Limb (tissue), 2 donors: ENCODE measurements at regions not wholly inside any gene's neighbourhood (a gene's known extent, or its start where the extent isn't known, plus 50 kb on each side); places are given as distances from the start of the nearest gene placed in this dataset.

ENCODE experiments used
- DNase-seq, 2 donors: peaks; one replicate each; pipeline ENCODE4 v3.0.0-alpha.2; 2016; ENCODE audit errors: extremely low spot score in 2 of 2

DNA sequence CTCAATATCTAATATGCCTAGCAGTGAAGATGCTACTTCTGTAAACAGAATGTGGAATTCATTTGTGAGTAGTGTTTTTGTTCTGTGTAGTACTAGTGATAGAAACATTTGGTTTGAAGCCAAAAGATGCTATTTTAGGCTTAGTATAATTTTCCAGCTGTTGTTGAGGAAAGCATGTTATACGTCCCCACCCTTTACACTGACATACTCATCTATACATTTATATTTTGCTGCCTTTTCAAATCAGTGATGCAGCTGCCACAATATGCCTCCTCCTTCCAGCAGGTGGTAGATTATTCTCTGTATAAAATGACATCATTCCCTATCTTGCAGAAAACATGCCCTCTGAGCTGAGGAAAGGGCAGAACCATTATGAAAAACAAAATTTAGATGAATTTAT is 1217.6 kb upstream of the GJE1 start:
- peak in 1 of 2 donors; percentile 80 for DNase-seq

DNA sequence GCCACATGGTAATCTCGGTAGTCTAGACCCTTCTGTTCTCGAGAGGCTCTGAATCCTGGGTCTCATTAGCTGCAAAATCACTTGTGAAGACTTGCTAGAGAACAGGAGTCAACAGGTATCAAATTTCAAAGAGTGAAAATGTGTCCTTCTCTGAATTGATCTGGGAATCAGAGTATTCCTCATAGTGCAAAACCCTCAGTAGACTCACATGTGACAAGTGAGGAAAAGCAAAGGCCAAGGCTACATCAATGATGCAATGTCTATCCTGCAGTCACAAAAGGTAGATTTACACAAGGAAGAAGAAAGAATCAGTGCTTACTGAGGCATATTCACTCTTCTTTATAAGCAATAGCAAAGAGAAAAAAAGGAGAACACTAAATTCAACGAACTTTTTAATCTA is 1220.0 kb upstream of the GJE1 start:
- no peak for DNase-seq

DNA sequence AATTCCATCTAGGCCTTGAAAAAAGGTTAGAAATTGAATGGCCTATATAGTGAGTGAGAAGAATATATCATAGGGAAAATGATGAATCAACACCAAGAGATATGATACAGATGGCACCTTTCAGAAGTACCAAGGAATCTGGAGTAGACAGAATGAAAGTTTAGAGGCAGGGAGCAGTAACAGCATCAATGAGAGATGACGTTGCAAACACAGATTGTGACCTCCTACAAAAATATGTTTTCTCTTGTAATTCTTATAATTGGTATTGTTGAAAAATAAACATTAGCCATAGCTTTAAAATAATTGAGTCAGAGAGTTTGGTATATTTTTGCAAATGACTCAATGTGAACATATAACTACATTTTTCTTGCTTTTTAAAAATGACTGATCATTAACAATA is 1223.1 kb upstream of the GJE1 start:
- DNase-seq = no peak

DNA sequence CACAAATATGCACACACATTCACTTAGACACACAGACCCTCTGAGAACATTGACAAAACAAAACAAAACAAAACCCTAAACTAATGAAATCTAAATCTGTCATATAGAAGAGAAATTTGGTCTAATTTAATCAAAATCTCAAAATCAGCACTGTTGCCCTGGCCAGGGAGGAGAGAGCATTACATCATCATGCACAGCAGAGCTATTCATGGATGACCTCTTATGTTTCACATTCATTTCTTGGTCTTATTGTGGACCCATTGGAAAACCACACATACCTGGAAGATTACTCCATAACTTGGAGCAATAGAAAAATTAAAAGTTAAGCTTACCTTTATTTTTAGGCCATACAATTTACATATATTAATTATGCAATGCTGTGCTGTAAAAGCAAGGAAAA is 1223.6 kb upstream of the GJE1 start:
- DNase-seq = no peak

DNA sequence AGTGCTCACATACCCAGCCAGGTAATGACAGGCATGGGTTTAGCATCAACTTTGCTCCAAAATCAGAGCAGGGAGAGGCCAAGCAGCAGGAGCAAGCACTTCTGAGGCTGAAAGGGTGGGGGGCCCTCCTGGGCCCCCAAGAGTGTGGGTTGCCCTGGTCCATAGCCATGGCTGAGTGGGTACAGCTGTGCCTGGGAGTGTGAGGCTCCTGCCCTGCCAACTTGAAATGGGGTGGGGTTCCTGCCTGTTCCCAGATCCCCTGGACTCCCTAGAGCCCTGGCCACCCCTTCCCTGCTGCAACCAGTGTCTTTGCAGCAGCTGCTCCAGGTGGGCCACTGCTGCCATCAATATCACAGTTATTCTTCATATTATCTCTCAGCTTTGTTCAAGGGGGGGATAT is 1224.2 kb upstream of the GJE1 start:
- DNase-seq = no peak

DNA sequence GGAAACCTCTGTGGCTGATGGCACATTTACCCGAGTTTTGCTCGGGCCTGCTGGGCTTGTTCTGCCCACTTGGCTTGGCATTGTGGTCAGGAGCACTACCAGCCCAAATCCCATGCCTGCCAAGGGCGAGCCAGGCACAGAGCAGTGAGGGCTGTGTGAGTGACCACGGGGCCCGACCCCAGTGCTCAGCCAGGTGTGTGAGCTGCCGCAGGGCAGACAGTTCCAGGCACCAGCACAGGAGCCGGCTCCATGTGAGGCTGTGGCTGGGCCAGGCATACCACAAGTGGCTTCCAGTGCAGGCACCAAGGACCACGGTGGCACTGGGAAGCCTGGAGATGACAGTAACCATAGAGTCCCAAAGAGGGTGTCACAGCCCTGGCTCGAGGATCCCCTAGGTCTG is 1225.5 kb upstream of the GJE1 start:
- DNase-seq = no peak

DNA sequence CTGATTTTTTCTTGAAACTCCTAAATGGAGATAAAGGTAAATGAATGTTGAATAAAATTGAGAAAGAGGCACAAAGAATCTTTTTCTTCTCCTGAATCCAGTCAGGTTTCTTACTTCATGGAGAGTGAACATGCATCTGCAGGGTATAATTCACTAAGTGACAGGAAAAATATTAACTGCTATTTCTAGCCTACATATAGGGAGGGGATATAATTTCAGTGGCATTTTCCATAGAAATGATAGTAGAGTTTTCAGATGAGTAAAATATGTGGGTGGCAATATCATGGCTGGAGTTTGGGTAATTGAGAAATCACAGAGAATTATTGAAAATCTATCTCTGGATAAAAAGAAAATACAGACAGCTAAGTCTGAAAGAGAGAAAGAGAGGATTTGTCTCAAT is 1227.0 kb upstream of the GJE1 start:
- no peak for DNase-seq

DNA sequence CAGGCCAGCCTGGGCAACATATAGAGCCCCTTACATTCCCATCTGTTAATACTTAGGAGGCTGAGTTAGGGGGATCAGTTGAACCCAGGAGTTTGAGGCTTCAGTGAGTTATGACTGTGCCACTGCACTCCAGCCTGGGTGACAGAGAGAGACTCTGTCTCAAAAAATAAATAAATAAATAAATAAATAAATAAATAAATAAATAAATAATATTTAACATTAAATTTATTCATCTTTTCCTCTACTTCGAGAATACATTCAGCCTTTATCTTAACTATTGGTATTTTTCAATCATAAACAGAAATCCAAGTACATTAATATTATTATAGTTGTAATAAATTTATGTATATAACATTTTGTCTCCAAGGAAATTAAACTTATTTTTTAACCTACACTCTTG is 1227.7 kb upstream of the GJE1 start:
- no peak for DNase-seq

DNA sequence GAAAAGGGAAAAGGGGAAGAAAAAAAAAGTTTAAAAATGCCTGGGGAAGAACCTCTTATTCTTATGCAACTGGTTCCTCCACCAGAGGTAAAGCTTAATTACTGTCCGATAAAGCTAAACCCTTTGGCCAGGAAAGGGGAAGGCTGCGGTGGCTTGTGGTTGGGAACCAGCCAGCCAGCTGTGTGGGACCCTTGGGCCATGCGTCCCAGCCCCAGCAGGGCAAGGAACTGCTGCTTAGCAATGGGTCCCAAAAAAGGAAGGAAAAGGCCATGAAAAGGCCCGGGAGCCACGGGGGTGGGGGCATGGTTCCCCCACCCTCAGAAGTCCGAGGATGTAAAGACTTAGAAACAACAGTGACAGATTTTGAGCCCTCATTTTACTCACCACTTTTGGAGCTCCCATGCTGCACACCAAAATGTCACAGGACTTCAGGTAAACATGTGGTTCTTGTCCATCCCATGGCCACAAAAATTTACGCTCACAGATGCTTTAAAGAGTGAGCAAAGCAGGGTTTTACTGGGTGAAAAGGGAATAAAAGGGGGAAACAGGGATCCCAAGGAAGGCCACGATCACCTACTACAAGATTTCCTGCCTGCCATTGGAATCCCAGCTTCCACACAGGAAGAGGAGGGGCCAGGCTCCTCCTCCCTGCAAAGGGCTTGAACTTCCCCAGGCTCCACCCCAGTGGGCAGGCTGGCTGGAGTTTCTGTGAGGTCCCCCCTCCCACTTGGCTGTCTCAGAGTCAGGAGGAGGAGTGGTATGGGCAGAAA is 1234.7 kb upstream of the GJE1 start:
- DNase-seq = no peak

DNA sequence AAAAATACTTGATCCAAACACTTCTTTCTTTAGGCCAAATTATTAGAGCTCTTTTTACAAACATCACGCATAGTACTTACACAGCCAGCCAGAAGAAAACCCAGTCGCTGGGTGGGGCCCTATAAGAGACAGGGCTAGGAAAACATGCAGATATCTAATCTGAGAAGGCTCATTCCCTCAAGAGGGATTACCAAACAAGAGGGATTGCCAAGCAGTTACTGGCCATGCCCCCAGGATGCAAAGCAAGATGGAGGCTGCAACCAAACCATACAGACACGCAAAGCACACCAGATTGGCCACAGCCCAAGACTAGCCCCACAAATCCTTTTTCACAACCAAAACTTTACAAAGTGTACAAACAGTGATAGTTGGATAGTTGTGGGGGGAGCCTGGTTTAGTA is 1235.4 kb upstream of the GJE1 start:
- DNase-seq = no peak

DNA sequence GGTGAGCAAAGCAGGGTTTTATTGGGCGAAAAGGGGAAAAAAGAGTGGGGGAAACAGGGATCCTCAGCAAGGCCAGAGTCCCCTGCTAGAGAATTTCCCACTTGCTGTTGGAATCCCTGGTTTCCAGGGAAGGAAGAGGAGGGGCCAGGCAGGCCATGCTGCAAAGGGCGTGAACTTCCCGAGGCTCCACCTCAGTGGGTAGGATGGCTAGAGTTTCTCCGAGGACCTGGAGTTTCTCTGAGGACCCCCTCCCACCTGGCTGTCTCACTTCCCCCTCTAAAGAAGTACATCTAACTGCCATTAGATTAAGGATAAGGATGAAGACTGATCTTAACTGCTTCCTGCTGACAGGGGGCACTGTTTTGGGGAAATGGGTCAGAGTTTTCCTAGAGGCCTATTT is 1239.3 kb upstream of the GJE1 start:
- no peak for DNase-seq

DNA sequence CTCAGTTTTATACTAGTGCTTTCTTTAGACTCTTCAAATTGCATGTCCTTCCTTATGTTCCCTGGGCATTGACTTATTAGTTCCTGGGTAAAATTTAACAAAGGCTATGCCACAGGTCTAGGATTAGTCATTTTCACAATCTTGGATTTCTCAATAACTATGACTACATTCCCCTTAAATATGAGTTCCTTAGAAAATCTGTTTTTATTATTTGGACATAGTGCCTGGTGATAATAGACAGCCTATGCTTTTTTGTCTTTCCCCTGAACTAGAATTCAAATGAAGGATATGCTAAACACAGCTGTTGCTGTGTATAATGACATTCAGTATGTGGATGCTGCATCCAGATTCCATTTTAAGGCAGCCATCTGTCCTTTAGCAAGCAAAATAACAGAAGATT is 1252.8 kb upstream of the GJE1 start:
- DNase-seq = no peak

DNA sequence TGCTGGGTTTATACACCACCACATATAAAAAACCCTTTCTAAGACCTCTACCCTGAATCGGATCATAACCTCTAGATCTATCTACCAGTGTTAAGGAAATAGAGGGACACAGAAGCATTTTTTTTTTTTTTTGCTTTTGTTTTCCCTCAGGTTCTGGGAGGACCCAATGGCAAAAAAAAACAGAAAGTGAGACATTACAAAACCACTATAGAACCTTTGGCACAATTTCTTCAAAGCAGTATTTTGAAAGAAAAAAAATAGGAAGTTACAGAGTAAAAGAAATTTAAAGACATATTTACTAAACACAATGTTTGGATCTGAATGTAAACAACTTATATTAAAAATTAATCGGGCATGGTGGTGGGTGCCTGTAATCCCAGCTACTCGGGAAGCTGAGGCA is 1258.7 kb upstream of the GJE1 start:
- no peak for DNase-seq

DNA sequence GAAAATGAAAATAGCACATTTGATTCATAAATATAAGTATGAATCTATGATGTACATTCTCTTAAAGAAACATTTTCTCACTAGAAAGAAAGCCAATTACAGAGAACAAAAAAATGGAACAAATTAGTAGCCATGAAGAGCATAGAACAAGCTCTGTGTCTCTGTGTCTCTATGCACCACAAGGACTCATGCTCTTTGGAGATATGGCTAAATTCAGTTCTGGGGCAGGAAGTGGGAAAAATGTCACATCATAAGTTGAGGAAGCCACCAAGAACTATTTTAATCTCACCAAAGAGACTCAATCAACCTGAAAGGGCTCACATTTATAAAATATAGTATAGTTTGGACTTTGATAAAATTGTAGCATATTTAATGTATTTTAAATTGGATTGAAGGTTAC is 1259.8 kb upstream of the GJE1 start:
- DNase-seq = no peak

DNA sequence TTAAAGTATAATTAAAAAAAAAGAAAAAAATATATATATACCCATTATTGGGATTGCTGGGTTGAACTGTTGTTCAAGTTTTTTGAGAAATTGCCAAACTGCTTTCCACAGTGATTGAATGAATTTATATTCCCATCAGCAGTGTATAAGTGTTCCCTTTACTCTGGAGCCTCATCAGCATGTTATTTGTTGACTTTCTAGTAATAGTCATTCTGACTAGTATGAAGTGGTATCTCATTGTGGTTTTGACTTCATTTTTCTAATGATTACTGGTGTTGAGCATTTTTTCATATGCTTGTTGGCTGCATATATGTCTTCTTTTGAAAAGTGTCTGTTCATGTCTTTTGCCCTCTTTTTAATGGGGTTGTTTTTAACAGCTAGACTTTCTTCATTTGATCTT is 1260.8 kb upstream of the GJE1 start:
- DNase-seq = no peak

DNA sequence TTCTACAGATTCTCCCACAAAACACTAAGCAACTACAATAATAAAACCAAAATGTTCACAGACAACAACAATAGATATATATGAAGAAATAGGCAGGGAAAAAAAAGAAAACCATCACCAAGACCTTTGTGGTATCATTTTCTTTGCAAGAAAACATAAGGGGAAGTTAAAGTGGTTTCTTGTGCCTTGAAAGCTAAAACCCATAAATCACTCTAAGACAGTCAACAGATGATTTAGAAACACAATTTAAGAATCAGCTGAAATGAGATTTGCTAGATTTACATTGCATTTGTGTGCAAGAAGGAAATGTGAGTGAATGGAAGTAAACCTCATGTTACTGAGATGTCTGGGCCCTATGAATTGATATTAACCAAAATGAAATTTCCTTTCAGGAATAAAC is 1265.4 kb upstream of the GJE1 start:
- no peak for DNase-seq

DNA sequence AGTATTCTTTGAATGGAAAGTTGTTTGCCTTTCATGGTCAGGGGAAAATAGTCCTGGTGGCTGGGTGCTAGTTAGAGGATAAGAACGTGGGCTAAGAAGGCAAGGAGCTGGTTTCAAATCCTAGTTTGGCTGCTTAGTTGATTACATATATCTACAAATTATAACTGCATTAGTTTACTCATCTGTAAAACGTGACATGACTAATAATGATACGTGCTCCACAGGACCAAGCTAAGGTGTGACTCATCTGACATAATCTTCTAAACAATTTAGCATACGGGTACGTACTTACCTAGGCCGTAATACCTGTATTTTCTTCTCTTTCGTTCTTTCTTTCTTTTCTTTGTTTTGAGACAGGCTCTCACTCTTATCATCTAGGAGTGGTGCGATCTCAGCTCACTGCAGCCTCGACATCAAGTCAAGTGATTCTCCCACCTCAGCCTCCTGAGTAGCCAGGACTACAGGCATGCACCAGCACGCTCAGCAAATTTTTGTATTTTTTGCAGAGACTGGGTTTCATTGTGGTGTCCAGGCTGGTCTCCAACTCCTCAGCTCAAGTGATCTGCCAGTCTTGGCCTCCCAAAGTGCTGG is 1274.2 kb upstream of the GJE1 start:
- no peak for DNase-seq

DNA sequence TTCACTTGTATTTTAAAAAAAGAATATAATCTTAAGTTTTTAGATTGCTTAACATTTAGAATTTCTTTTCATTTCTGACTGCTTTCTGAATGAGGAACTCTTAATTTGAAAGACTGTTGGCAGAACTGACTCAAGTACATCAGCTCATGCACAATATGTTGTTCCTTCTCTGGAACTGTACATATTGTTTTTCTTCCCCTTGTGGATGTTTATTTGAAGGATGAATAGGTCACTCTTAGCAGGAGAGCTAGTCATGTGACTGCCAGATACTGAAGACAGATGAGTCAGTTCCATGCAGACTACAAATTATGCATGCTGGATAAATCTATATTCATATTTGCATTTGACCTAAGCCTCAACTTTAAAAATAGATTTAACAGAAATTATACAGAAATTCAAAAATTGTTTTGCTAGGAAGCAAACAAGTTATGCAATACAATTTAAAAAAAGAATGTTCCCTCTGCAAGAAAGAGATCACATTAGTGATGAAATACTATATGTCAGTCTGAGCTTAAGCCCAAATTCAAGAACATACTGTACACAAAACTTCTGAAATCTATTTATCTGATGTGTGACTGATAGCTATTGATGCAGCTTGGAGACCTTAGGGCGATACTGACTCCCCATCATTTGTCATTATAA is 1274.9 kb upstream of the GJE1 start:
- peak in 1 of 2 donors; percentile 29 for DNase-seq

DNA sequence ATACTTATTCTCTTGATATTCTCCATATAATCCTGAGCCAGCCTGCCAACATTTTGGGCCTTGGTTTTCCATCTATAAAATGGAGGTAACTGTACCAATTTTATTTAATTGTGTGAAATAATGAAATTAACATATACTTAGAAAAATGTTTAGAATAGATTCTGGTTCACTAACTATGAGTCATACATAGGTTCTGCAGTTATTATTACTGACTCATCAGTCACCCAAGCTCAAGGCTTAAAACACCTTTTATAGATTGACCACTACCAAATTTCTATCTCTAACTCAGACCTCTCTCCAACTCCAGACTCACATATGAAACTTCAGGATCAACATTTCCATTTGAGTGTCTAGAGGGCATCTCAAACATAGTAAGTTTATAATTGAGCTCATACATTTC is 1277.2 kb upstream of the GJE1 start:
- DNase-seq = no peak

DNA sequence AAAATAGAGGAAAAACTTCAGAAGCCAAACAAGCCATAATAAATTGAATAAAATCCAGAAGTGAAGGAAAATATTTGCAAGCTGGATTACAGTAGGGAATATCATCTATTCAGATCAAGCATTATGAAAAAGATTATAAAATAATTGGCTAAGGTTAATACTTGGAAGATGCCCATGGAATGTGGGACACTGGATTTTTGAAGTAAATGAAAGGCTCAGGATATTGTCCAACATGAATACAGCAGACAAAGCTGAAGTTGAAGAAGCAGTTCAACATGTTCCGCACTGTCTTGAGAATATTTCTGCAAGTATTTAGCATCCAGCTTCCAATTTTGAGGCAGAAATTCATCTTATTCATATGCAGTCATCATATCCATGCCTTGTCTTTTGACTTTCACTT is 1278.4 kb upstream of the GJE1 start:
- peak in 1 of 2 donors; percentile 38 for DNase-seq

DNA sequence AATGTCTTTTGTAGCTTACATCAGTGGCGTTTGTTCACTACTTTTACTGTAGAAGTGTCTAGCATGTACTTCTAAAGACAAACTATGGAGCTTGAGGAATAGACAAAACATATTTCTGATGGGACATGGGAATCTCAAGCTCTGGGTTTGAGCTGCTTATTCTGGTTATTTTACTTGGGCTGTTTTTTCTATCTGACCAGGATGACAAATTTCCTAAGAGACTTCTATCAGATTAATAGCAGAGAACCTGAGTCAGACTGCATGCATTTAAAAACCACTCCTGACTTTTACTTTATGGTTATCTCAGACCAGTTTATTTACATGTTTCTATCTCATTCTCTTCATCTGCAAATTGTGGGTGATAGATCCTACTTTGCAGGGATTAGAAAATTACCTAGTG is 1282.3 kb upstream of the GJE1 start:
- no peak for DNase-seq

DNA sequence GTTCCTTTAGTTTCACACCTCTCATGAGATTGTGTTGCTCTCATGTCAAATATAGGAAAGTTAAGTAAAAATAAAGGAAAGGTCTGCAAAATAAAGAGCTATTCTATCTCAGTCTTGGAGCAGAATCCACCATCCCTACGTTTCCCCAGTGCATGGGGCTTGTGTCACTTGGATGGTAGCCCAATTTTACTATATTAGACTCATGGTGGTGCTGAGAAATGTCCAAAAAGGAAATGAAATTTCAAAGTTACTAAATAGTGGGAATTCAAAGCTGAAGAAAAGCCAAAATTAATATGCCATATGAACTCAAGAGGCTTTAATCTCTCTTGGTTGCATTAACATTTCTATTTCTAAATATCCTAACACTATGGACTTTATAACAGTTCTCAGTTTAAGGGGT is 1283.3 kb upstream of the GJE1 start:
- no peak for DNase-seq

DNA sequence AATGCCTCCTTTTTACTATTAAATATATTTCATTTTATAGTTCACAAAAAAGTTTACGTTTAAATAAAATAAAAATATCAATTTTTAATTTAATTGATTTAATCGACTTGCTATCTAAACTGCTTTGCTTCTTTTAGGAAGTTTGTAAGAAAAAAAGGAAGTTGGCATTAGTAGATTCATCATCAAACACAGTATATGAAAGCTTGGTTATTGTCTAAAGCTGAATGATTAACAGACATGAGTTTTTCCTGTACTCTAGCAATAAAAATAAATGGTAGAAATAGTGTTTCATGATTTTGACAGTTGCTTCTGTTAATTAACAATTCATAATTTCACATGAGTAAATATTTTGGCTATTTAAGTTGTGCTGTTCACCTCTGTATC is 1285.5 kb upstream of the GJE1 start:
- no peak for DNase-seq
